RPMI8226 (cell line): ENCODE measurements at regions not wholly inside any gene's neighbourhood (a gene's known extent, or its start where the extent isn't known, plus 50 kb on each side); places are given as distances from the start of the nearest gene placed in this dataset.
"Not testable (repeated sequence)": the region's sequence is repeated elsewhere in the genome, so short reads cannot be mapped to it uniquely, and the experiment has no call there.

ENCODE experiments used
- DNase-seq: peaks from one replicate; pipeline ENCODE4 v3.0.0-alpha.2; 2015

- DNase-seq: not testable (repeated sequence)
Measured at GRCh38 chr17:27104605-27105221, 189.2 kb upstream of the WSB1 start.

DNA sequence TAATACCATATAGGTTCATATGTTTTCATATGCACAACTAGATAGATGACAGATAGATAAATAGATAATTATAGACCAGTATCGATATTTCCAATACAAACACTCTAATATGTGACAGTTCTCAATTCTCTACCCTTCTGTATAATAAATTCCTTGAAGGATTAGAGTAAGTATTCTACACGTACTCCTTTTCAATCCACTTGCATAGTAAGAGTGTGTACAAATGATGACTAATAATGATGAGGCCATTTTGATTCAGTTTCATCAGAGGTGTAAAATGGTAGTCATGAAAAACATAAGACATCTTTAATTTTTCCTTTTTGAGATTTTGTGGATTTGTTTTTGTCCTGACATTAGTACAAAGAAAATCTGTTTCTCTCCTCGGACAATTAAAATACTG lies 188.3 kb upstream of the WSB1 start:
- DNase-seq: no peak

- DNase-seq: no peak
Measured at GRCh38 chr17:27106347-27106981, 187.4 kb upstream of the WSB1 start.

DNA sequence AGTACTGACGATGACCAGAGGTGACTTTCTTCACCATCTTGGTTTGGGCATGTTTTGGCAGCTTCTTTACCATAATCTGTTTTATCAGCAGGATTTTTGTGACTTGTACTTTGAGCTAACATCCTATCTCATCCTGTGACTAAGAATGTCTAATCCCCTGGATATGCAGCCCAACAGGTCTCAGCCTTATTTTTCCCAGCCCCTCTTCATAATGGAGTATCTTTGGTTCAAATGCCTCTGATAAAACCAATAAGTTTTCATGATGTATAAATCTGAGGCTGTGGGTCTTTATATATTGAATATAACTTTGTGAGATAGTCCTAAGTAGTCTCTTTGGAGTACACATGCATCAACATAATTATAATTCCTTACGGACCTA lies 186.9 kb upstream of the WSB1 start:
- DNase-seq: no peak

GRCh38 chr17:27107386-27108328 lies 186.3 kb upstream of the WSB1 start:
- not testable (repeated sequence) for DNase-seq

- DNase-seq: no peak
Measured at GRCh38 chr17:27109346-27109745, 184.6 kb upstream of the WSB1 start.

GRCh38 chr17:27153005-27153404 lies 140.9 kb upstream of the WSB1 start:
- DNase-seq: no peak

DNA sequence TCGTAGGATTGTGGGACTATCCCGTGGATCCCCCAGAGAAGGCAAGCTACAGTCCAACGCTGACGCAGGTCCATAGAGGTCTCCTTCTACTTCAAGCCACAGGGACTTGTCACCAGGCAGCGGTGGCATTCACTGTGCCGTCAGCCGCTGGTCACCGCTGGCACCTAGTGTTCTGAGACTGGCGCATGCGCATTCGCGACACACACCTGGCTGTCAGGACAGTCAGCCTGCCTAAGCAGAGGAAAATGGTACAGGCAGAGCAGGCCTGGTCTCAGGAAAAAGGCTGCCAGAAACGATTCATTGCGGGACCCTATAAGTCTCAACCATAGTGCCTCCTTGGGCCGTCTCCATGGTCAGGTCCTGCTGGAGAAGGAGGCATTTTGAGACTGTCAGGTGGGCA lies 138.0 kb upstream of the WSB1 start:
- peak; percentile 23 for DNase-seq

DNA sequence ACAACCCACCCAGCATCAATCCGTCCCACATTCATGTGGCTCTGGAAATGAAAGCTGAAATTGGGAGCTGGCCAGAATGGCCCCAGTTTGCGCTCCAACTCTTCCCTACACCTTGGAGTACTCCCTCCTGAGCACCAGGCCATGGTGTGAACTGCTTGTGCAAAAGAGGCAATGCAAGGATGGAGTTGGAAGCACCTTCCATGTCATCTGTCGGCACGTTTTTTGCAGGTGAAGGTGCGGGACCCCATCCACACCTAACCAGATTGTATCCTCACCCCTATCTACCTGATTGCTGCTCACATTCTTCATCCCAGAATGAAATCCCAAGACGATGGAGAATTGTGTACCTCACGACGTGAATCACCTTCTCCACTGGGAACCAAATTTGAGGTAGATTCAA lies 136.6 kb upstream of the WSB1 start:
- DNase-seq: no peak

DNA sequence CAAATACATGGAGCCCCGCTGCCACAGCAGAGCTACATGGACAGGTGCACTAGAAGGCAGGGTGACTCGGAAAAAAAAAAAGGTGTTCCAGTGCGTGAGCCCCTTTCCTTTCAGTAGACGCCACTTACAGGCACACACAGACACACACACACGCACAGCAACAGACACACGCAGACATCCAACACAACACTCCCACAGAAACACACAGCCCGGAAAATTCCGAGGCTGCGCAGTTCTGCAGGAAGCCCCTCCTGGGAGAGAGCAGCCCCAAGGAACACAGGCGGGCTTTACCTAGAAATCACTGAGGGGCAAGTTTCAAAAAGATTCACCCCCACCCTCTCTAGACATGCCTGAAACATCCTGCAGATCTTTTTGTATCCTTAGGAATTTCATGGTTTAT lies 136.0 kb upstream of the WSB1 start:
- DNase-seq: no peak

DNA sequence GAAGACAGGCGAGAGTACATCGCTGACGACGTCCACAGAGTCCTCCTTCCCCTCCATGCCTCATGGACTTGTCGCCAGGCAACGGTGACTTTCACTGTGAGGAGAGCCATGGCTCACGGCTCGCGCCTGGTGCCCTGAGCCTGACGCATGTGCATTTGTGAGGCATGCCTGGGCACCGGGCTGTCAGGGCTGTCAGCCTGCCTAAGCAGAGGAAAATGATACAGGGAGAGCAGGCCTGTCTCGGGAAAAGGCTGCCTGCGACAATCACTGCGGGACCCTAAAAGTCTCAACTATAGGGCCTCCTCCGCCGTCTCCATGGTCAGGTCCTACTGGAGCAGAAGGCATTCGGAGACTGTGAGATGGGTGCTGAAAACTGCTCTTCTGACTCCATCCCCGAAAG lies 135.5 kb upstream of the WSB1 start:
- no peak for DNase-seq

DNA sequence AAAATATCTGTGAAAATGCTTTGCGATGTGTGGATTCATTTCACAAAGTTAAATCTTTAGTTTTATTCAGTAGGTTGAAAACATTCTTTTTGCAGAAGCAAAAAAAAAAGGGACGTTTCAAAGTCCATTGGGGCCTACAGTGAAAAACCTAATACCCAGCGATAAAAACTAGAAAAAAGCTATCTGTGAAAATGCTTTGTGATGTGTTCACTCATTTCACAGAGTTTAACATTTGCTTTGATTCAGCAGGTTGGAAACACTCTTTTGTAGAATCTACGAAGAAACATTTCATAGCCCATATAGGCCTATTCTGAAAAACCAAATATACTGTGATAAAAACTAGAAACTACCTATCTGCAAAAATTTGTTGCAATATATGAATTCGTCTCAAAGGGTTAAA lies 113.6 kb upstream of the WSB1 start:
- no peak for DNase-seq

- not testable (repeated sequence) for DNase-seq
Measured at GRCh38 chr17:27181379-27181925, 112.5 kb upstream of the WSB1 start.

DNA sequence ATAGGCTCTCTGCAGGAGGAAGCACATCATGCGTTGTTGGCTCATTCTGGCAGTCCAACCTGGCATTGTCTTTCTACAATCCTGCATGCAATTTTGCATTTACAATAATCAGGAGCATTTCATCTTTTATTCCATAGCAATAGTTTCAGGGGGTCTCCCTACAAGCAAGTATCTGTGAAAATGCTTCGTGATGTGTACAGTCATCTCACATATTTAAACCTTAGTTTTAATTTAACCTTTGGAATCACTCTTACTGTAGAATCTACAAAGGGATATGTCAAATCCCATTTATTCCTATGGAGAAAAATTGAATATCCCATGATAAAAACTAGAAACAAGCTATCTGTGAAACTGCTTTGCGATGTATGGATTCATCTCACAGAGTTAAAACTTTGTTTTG lies 112.0 kb upstream of the WSB1 start:
- no peak for DNase-seq

- peak; percentile 28 for DNase-seq
Measured at GRCh38 chr17:27197505-27197904, 96.4 kb upstream of the WSB1 start.

DNA sequence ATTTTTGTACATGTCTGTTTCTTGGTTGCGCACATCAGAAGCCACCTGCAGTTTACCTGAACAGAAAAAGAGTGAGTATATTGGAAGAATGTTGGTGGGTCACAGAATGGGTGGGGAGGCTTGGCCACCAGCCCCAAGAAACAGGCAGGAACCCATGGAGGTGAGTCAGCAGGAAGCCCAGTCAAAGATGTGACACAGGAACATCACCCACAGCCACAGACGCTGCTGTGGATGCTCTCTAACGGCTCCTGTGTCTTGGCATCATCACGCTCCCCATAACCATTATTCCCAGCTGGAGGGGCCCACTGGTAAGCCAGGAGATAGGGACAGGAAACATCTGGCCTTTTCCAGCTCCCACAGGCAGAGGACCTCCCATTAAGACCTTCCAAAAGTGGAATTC lies 94.0 kb upstream of the WSB1 start:
- DNase-seq: no peak

GRCh38 chr17:27200476-27200875 lies 93.4 kb upstream of the WSB1 start:
- no peak for DNase-seq

GRCh38 chr17:27203241-27203640 lies 90.7 kb upstream of the WSB1 start:
- no peak for DNase-seq

GRCh38 chr17:27206447-27206846 lies 87.5 kb upstream of the WSB1 start:
- peak; percentile 43 for DNase-seq

DNA sequence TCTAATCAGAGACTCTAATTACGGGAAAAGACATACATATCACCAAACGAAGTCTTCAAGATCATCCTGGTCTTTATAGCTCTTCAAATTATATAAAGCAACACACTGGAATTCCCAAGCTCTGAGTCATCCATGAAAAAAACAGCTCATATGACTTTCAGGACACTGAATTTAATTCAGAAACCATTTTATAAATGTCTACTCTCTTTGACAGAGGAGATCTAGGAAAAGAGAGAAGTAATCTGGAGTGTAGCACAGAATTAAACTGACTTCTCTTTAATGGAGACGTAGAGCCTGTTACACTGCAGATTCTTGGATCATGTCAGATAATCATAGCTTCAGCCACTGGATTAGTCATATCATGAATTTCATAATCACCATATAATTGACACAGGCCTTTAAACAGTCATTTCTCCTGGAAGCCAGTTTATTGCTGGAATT lies 86.8 kb upstream of the WSB1 start:
- no peak for DNase-seq

GRCh38 chr17:27208370-27208769 lies 85.5 kb upstream of the WSB1 start:
- DNase-seq: not testable (repeated sequence)

GRCh38 chr17:27209316-27209715 lies 84.6 kb upstream of the WSB1 start:
- no peak for DNase-seq

GRCh38 chr17:27210809-27211208 lies 83.1 kb upstream of the WSB1 start:
- not testable (repeated sequence) for DNase-seq

DNA sequence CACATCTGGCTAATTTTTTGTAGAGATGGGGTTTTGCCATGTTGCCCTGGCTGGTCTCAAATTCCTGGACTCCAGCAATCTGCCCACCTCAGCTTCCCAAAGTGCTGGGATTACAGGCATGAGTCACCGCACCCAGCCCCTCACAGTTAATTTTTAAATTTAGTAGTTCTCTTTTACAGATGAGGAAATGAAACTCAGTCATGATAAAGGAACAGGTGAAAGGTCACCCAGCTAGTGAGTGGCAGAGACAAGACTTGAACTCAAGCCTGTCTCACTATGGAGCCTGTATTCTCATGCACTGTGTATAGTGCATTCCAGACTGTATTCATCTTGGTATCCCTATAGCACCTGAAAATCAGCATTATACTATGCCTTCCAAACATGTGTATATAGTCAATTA lies 77.1 kb upstream of the WSB1 start:
- peak; percentile 60 for DNase-seq
